KBM-7 (cell line): ENCODE measurements at regions not wholly inside any gene's neighbourhood (a gene's known extent, or its start where the extent isn't known, plus 50 kb on each side); places are given as distances from the start of the nearest gene placed in this dataset.
A peak's percentile ranks its signal among the peaks of the same experiment; 100 is the strongest.

Experiments
- DNase-seq: peaks from one replicate; pipeline ENCODE4 v3.0.0-alpha.2; 2015
- in situ Hi-C: fragments of 300-500 bp; cut with MboI; formaldehyde crosslinking; loops from 2 replicates; pipeline ENCODE4 v1.14.3; 2020; ENCODE audit warnings: low sequenced_read_pairs, low pct_unique_long_range_greater_than_20kb, mixed read lengths

GRCh38 chr2:136239079-136239685 lies 121.2 kb upstream of the CXCR4 start:
- in situ Hi-C loops = no loop called here
- DNase-seq = no peak

DNA sequence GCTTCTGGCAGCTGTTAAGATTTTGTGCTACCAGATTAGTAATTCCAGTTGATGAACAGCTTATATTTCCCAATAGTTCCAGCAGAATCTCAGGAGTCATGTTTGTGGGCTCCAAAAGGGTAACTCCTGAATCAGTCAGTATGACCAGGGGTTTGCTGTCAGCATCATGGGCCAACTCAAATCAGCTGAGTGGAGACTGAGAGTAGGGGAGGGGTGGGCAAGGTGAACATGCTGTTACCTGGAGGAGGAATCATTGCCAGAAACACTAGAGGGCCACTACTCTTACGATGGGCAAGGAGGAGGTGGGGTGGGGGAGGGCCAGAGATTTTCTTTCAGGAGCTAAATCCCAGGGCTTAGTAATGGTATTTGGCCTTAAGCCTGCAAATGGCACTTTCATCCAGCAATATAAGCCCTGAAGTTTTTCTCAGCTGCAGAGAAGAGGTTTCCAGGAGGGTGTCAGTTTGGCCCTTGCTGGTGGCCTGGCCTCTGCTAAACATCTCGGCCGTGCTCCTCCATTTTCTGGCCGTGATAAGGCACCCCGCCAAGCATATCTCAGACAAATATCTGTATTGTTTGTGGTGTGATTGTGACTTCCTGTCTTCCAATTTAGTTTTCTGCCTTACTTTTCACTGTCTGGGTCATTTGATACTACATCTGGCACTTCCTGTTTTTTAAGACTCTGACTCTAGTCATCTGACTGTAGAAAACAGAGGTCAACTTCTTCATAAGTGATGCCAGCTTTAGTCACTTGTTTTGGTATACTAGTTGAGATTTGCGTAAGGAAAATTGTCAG lies 120.5 kb upstream of the CXCR4 start:
- peak; percentile 91 for DNase-seq

DNA sequence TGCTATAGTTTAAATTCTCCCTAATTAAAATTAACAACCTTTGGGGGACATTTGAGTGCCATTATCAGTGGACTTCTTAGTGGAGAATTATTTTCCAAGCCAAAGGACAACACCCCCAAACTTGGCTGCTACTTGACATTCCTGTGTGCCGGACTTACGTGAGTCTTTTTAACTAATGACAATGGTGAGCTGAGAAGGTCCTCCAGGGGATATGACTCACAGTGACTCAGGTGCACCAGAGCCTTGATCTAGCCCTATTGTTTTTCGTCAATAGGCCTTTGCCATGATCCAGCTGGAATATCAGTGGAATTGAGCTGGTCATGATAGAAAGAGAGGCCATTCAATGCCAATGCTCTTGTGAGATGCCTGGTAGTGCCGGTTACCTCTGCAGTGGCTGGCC lies 118.1 kb upstream of the CXCR4 start:
- DNase-seq = no peak
- in situ Hi-C loops = no loop called here

More for the DNA sequence above, 120.5 kb upstream of the CXCR4 start:
- in situ Hi-C loops = no loop called here

DNA sequence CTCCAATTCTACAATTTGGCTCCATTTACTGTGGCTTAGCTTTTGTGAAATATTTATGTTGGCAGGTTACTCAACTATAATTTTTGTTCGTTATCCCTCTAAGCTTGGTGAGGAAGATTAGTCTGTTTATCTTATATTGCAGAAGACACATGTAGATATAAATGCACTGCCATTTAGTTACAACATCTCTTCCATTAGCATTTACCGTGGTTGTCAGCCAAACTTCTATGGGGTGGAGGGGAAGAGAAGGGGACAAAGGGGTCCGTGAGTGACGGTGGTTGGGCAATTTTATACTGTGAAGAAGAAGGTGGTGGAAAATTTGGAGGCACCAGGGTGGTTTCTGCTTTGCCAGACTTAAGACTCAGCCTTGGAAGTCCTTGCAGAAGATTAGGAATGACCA lies 117.6 kb upstream of the CXCR4 start:
- in situ Hi-C loops = no loop called here
- DNase-seq = no peak

DNA sequence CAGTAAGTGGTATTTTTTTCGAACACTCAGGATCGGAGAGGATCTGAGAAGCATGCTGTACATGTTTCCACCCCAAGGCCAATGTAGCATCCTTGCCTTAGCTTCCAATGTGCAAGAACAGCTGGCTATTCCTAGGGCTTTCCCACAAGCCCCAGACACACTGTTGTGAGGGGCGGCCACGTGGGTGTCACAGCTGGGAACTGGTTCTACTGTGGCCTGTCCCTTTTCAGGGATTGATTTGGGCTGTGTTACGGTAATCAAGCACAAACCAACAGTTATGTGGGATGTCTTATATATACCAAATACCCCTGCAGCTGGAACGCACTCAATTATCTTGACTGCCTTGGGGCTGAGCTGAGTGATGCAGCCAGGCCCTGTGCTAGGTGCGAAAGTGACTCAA lies 116.3 kb upstream of the CXCR4 start:
- in situ Hi-C loops = no loop called here
- no peak for DNase-seq

GRCh38 chr2:136233298-136233697 lies 115.3 kb upstream of the CXCR4 start:
- in situ Hi-C loops = no loop called here
- DNase-seq = no peak

DNA sequence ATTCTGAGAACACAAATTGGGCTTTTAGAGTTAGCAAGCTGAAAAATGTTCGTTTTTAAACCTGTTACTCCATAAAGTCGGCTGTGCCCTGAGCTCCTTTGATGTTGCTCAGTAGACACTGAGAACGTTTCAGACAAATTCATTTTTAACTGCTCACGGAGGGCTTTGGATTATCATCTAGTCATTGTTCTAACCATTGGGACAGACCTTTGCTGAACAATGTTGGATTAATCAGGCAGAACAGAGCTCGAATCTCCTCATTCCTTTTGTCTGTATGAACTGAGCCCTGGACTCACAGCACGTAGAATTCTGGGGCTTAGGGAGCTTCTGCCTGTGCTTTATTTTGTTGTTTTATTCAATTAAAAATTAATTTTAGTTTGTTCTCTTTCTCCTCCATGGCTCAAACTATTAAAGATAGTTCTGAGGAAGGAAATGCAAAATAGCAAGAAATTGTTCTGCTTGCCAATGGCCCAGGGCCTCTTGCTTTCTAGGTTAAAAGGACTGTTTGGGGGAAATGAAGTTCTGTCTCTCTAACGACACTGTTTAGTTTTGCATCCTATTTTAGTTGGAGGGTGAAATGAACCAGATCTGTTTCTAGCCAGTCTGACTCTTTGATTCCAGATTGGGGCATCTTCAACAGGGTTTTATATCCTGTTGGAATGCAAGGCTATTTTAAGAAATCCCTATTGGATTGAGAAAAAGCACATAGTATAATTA lies 114.7 kb upstream of the CXCR4 start:
- in situ Hi-C loops = no loop called here
- DNase-seq = no peak

DNA sequence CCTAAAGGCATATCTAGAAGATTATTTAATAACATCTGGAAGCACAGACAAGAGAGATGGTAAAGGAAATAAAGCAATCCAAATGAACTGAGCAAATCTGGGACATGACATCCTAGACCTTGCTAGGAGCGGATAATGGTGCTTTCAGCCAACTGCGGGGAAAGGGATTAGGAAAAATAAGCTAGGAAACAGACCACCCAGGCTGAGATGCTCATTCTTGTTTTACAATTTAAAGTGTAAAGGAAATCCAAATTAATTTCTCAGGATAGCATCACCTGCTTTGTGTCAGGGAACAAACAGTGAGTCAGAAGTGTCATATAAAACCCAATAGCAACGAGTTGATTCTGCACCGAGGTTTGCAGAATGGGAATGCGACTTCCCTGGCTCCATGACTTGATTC lies 112.5 kb upstream of the CXCR4 start:
- in situ Hi-C loops = no loop called here
- DNase-seq = no peak

GRCh38 chr2:136226903-136227302 lies 109.0 kb upstream of the CXCR4 start:
- DNase-seq = no peak
- in situ Hi-C loops = no loop called here

GRCh38 chr2:136225950-136226835 lies 108.2 kb upstream of the CXCR4 start:
- in situ Hi-C loops = no loop called here
- peak; percentile 70 for DNase-seq

DNA sequence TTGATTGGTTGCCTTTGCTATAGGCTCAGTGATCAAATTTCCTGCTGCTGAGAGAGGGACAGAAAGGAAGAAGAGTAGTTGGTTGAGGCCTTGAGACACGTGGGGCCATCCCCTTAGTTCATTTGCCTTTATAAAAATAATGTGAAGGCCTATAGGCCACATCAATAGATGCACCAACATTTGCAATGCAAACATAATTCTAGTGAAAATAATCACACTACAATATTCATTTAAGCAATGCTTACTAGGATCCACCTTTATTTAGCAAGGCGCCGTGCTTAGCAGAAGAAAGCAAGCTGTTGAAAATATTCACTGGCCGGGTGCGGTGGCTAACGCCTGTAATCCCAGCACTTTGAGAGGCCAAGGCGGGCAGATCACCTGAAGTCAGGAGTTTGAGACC lies 105.3 kb upstream of the CXCR4 start:
- in situ Hi-C loops = no loop called here
- DNase-seq = no peak

DNA sequence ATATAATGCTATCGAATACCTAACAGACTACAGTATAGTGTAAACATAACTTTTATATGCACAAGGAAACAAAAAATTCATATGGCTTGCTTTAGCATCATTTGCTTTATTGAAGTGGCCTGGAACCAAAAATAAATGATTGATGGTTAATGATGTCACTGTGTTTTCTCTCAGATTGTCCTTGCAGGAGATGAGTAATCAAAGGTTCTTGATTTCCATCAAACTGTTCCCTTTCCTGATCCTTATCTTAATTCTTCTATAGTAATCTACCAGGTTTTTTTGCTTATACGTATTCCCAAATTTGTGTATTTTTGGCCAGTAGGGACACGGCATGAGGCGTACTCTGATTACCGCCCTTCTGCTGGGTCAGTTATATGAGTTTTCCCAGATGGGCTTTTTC lies 104.9 kb upstream of the CXCR4 start:
- in situ Hi-C loops = no loop called here
- no peak for DNase-seq

- in situ Hi-C loops = no loop called here
- DNase-seq = no peak
Observed at GRCh38 chr2:136221026-136221425, 103.1 kb upstream of the CXCR4 start.

- DNase-seq = no peak
- in situ Hi-C loops = no loop called here
Observed at GRCh38 chr2:136219963-136220362, 102.0 kb upstream of the CXCR4 start.

- in situ Hi-C loops = no loop called here
- DNase-seq = no peak
Observed at GRCh38 chr2:136219341-136219740, 101.4 kb upstream of the CXCR4 start.

DNA sequence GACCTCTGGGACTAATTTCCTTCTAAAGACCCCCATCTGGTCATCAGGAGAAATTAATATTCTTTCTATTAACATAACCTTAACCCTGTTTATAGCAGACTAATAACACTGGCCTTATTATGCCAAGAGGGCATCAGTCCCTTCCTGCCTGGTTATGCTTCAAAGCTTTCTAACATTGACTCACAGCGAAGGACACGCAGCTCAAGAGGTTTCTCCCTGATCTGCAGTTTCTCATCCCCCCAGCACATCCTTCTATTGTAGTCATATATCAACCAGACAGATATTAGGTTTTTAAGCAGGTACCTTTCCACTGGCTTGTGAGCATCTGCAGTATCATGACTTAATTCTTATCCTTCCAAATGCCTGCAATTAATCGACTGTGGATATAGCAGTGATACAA lies 100.0 kb upstream of the CXCR4 start:
- no peak for DNase-seq
- in situ Hi-C loops = no loop called here

GRCh38 chr2:136215908-136216472 lies 98.0 kb upstream of the CXCR4 start:
- in situ Hi-C loops = no loop called here
- DNase-seq = no peak

- in situ Hi-C loops = no loop called here
- DNase-seq = no peak
Observed at GRCh38 chr2:136215449-136215848, 97.5 kb upstream of the CXCR4 start.
